ENCODE measurements at regions not wholly inside any gene's neighbourhood (a gene's known extent, or its start where the extent isn't known, plus 50 kb on each side); places are given as distances from the start of the nearest gene placed in this dataset.

DNA sequence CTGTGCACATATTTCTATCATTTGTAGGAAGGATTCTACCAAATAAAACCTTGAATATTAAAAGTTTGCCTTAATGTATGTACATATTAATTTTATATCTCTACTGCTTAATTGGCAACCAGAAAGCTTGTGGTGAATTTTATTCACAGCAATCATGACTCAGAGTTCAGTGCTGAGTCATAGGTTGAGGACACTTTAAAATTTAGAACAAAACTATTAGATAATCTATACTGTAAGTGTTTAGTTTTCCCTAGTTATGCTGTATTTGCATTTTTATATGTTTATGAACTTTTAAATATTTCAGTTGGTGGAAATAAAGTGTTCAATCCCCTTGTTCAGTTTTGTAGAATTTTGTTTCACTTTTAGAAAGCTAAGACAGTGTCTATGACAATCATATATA lies 841.5 kb downstream of the KCNT2 start:
- TF ChIP-seq POLR2A (IDR thresholded peaks at IDR 0.05; ENCODE audit: low read depth, low read length) (no peak), TAF1 (IDR thresholded peaks at IDR 0.05; ENCODE audit: low read depth, low read length) (no peak), POLR2AphosphoS5 (IDR thresholded peaks at IDR 0.05; ENCODE audit: low read depth, low read length) (no peak), POU2F2 (IDR thresholded peaks at IDR 0.05; ENCODE audit: low read depth, low read length) (no peak), SPI1 (IDR thresholded peaks at IDR 0.05; ENCODE audit: low read depth, low read length) (no peak), PAX5 (IDR thresholded peaks at IDR 0.05; ENCODE audit: insufficient read depth, low read length, severe bottlenecking) (no peak)
